ACHN (cell line): ENCODE measurements at regions not wholly inside any gene's neighbourhood (a gene's known extent, or its start where the extent isn't known, plus 50 kb on each side); places are given as distances from the start of the nearest gene placed in this dataset.
"Not testable (repeated sequence)": the region's sequence is repeated elsewhere in the genome, so short reads cannot be mapped to it uniquely, and the experiment has no call there.

Source experiments
- DNase-seq: peaks from one replicate; pipeline ENCODE4 v3.0.0-alpha.2; 2015
- in situ Hi-C: cut with HindIII; loops from 2 replicates; pipeline ENCODE4 v1.10.0; 2017; ENCODE audit warnings: low sequenced_read_pairs, low pct_ligation_motif_present, low pct_unique_long_range_greater_than_20kb

GRCh38 chr13:98075048-98075447 lies 67.8 kb upstream of the FARP1 start:
- in situ Hi-C loops, result no loop called here
- no peak for DNase-seq

GRCh38 chr13:98076309-98076708 lies 66.6 kb upstream of the FARP1 start:
- DNase-seq, in situ Hi-C loops: not testable (repeated sequence)

- DNase-seq, result no peak
- in situ Hi-C loops, result no loop called here
Observed at GRCh38 chr13:98080280-98080679, 62.6 kb upstream of the FARP1 start.

GRCh38 chr13:98083507-98083906 lies 59.4 kb upstream of the FARP1 start:
- in situ Hi-C loops, result no loop called here
- peak; percentile 79 for DNase-seq

- in situ Hi-C loops, result no loop called here
- DNase-seq, result no peak
Observed at GRCh38 chr13:98083936-98084335, 59.0 kb upstream of the FARP1 start.

- in situ Hi-C loops, result no loop called here
- no peak for DNase-seq
Observed at GRCh38 chr13:98089246-98089645, 53.6 kb upstream of the FARP1 start.

GRCh38 chr13:98092888-98093287 lies 50.0 kb upstream of the FARP1 start:
- in situ Hi-C loops, result no loop called here
- DNase-seq, result no peak
